ENCODE measurements at regions not wholly inside any gene's neighbourhood (a gene's known extent, or its start where the extent isn't known, plus 50 kb on each side); places are given as distances from the start of the nearest gene placed in this dataset.

GRCh38 chrX:7789200-7789599 lies 53.8 kb upstream of the VCX start:
- WGBS (ENCODE audit: missing lambda C conversion rate): 0% methylated on average over 2 of the region's 2 CpGs
- ATAC-seq (no peak), DNase-seq (ENCODE audit: low read depth in 1 of 2, low spot score in 1 of 2) (no peak), FAIRE-seq (no peak)
- H3K9me3 ChIP-seq: no peaks in the 10 kb centered on the region
- no peak overlapping the region for H3K4me3 ChIP-seq
- no peak overlapping the region for H3K4me2 ChIP-seq
- ChIA-PET CTCF (no interaction called here), POLR2A (no interaction called here)
- H3K4me1 ChIP-seq: no peaks in the 10 kb centered on the region
- H3K27ac ChIP-seq: no peak overlapping the region
- TF ChIP-seq NR3C1 (IDR thresholded peaks at IDR 0.05) (no peak), JUN (IDR thresholded peaks at IDR 0.05) (no peak), GATA3 (IDR thresholded peaks at IDR 0.05; ENCODE audit: borderline replicate concordance) (no peak), RNF2 (IDR thresholded peaks at IDR 0.05; ENCODE audit: borderline replicate concordance, low read depth) (no peak), POLR2A (IDR thresholded peaks at IDR 0.05; ENCODE audit: low read length) (no peak), FOSB (CRISPR knock-in tag; IDR thresholded peaks at IDR 0.05) (no peak), ZC3H11A (IDR thresholded peaks at IDR 0.05) (no peak), RFX5 (IDR thresholded peaks at IDR 0.05) (no peak), CTCF (IDR thresholded peaks at IDR 0.05) (no peak)

GRCh38 chrX:7788334-7788733 lies 54.6 kb upstream of the VCX start:
- WGBS (ENCODE audit: missing lambda C conversion rate): 4% methylated on average over 1 of the region's 1 CpG
- TF ChIP-seq KDM1A (IDR thresholded peaks at IDR 0.05; ENCODE audit: low read depth) (no peak), JUN (IDR thresholded peaks at IDR 0.05) (no peak), RFX5 (IDR thresholded peaks at IDR 0.05) (no peak), TFCP2L1 (CRISPR knock-in tag; IDR thresholded peaks at IDR 0.05) (no peak), ZSCAN20 (CRISPR knock-in tag; IDR thresholded peaks at IDR 0.05) (no peak), EHMT2 (IDR thresholded peaks at IDR 0.05; ENCODE audit: low read depth) (no peak), PBX3 (IDR thresholded peaks at IDR 0.05) (no peak)
- TF ChIP-seq, protein P1, sequence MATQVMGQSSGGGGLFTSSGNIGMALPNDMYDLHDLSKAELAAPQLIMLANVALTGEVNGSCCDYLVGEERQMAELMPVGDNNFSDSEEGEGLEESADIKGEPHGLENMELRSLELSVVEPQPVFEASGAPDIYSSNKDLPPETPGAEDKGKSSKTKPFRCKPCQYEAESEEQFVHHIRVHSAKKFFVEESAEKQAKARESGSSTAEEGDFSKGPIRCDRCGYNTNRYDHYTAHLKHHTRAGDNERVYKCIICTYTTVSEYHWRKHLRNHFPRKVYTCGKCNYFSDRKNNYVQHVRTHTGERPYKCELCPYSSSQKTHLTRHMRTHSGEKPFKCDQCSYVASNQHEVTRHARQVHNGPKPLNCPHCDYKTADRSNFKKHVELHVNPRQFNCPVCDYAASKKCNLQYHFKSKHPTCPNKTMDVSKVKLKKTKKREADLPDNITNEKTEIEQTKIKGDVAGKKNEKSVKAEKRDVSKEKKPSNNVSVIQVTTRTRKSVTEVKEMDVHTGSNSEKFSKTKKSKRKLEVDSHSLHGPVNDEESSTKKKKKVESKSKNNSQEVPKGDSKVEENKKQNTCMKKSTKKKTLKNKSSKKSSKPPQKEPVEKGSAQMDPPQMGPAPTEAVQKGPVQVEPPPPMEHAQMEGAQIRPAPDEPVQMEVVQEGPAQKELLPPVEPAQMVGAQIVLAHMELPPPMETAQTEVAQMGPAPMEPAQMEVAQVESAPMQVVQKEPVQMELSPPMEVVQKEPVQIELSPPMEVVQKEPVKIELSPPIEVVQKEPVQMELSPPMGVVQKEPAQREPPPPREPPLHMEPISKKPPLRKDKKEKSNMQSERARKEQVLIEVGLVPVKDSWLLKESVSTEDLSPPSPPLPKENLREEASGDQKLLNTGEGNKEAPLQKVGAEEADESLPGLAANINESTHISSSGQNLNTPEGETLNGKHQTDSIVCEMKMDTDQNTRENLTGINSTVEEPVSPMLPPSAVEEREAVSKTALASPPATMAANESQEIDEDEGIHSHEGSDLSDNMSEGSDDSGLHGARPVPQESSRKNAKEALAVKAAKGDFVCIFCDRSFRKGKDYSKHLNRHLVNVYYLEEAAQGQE (IDR thresholded peaks at IDR 0.05): no peak
- Histone ChIP-seq H3K4me1 (no peaks in the 10 kb centered on the region), H3K9me3 (no peaks in the 10 kb centered on the region), H3K4me3 (no peak overlapping the region), H3K27ac (no peak overlapping the region), H3K4me2 (no peak overlapping the region)
- ChIA-PET POLR2A (no interaction called here), CTCF (no interaction called here)
- ATAC-seq (no peak), DNase-seq (ENCODE audit: low read depth in 1 of 2, low spot score in 1 of 2) (no peak), FAIRE-seq (no peak)

DNA sequence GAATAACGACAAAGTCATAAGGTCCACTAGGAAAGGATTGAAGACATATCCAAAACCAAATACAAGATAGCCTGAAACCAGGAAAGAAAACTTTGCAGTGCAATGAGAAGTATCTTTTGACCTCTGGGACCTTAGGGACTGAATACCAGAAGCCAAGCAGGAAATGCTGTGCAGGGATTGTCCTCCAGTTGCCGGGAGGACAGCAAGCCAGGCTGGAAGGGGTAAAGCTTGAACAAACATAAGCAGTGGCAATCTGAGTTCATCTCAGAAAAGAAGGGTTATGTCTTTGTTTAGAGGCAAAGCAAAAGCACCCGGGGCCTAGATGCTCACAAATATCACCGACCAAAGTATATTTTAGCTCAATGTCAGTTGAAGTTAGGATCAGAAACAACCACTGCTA lies 55.3 kb upstream of the VCX start:
- WGBS (ENCODE audit: missing lambda C conversion rate): 1% methylated on average over 4 of the region's 4 CpGs
- Histone ChIP-seq H3K4me2 (no peak overlapping the region), H3K27ac (no peak overlapping the region), H3K4me1 (no peaks in the 10 kb centered on the region), H3K9me3 (no peaks in the 10 kb centered on the region), H3K4me3 (no peak overlapping the region)
- ChIA-PET CTCF (no interaction called here), POLR2A (no interaction called here)
- FAIRE-seq: no peak
- no peak for ATAC-seq
- no peak for DNase-seq (ENCODE audit: low read depth in 1 of 2, low spot score in 1 of 2)
- TF ChIP-seq KDM5A (IDR thresholded peaks at IDR 0.05) (no peak), ATOH8 (CRISPR knock-in tag; IDR thresholded peaks at IDR 0.05; ENCODE audit: low read depth) (no peak), PBX3 (IDR thresholded peaks at IDR 0.05) (no peak), FOSB (CRISPR knock-in tag; IDR thresholded peaks at IDR 0.05) (no peak), HOXB13 (CRISPR knock-in tag; IDR thresholded peaks at IDR 0.05; ENCODE audit: low read depth) (no peak), HEYL (CRISPR knock-in tag; IDR thresholded peaks at IDR 0.05) (no peak), ELK1 (IDR thresholded peaks at IDR 0.05; ENCODE audit: low read depth, low read length) (no peak), ZSCAN20 (CRISPR knock-in tag; IDR thresholded peaks at IDR 0.05) (no peak), RNF2 (IDR thresholded peaks at IDR 0.05; ENCODE audit: borderline replicate concordance, low read depth) (no peak), RARB (CRISPR knock-in tag; IDR thresholded peaks at IDR 0.05) (no peak), MAZ (IDR thresholded peaks at IDR 0.05; ENCODE audit: borderline replicate concordance, low read depth, low read length) (no peak), EHMT2 (IDR thresholded peaks at IDR 0.05; ENCODE audit: low read depth) (no peak), HOXB5 (CRISPR knock-in tag; IDR thresholded peaks at IDR 0.05) (no peak), ZNF302 (CRISPR knock-in tag; IDR thresholded peaks at IDR 0.05) (no peak)
